KOPT-K1 (cell line): ENCODE measurements at regions not wholly inside any gene's neighbourhood (a gene's known extent, or its start where the extent isn't known, plus 50 kb on each side); places are given as distances from the start of the nearest gene placed in this dataset.

Experiments
- H3K27ac ChIP-seq: fragments of 200-600 bp; sonication (generic); 2 replicates; pipeline ENCODE4 v1.5.1; 2016; ENCODE audit warnings: antibody characterized with exemption, mild to moderate bottlenecking, low read depth, low read length; ENCODE audit not compliant: poor library complexity, severe bottlenecking
- H3K36me3 ChIP-seq: fragments of 200-600 bp; sonication (generic); 2 replicates; pipeline ENCODE4 v1.5.1; 2017; ENCODE audit warnings: antibody characterized with exemption, mild to moderate bottlenecking, low read length, moderate library complexity; ENCODE audit not compliant: insufficient read depth
- H3K9me3 ChIP-seq: fragments of 200-600 bp; sonication (generic); 2 replicates; pipeline ENCODE4 v1.5.1; 2017; ENCODE audit warnings: antibody characterized with exemption, low read length, mild to moderate bottlenecking; ENCODE audit not compliant: insufficient read depth, poor library complexity, severe bottlenecking

- Histone ChIP-seq H3K36me3 (no peaks in the 10 kb centered on the region), H3K9me3 (no peaks in the 10 kb centered on the region), H3K27ac (no peak overlapping the region)
These were observed 122.8 kb downstream of the TMEM18 start for GRCh38 chr2:554444-554843.

DNA sequence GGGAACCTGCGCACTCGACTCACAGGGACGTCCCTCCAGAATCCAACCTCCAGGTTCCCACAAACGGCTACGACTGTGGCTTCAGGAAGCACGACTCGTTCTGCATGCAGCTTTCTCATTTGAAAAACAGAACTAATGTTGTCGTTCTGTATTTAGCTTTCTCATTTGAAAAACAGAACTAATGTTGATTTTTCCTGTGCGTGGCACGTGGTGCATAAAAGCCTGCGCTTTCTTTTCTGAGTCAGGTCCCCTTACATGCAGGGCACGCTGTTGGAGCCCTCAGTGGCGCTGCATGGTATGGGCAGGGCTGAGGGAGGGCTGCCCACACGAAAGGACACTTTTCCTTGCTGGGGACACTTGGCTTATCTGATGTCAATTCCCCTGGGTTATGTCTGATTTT is 124.3 kb downstream of the TMEM18 start:
- H3K36me3 ChIP-seq = no peaks in the 10 kb centered on the region
- H3K9me3 ChIP-seq = no peaks in the 10 kb centered on the region
- H3K27ac ChIP-seq = no peak overlapping the region

- H3K9me3 ChIP-seq = no peaks in the 10 kb centered on the region
- H3K27ac ChIP-seq = no peak overlapping the region
- no peaks in the 10 kb centered on the region for H3K36me3 ChIP-seq
These were observed 125.6 kb downstream of the TMEM18 start for GRCh38 chr2:551621-552020.

GRCh38 chr2:550860-551567 is 126.2 kb downstream of the TMEM18 start:
- Histone ChIP-seq H3K36me3 (no peaks in the 10 kb centered on the region), H3K9me3 (no peaks in the 10 kb centered on the region), H3K27ac (no peak overlapping the region)

DNA sequence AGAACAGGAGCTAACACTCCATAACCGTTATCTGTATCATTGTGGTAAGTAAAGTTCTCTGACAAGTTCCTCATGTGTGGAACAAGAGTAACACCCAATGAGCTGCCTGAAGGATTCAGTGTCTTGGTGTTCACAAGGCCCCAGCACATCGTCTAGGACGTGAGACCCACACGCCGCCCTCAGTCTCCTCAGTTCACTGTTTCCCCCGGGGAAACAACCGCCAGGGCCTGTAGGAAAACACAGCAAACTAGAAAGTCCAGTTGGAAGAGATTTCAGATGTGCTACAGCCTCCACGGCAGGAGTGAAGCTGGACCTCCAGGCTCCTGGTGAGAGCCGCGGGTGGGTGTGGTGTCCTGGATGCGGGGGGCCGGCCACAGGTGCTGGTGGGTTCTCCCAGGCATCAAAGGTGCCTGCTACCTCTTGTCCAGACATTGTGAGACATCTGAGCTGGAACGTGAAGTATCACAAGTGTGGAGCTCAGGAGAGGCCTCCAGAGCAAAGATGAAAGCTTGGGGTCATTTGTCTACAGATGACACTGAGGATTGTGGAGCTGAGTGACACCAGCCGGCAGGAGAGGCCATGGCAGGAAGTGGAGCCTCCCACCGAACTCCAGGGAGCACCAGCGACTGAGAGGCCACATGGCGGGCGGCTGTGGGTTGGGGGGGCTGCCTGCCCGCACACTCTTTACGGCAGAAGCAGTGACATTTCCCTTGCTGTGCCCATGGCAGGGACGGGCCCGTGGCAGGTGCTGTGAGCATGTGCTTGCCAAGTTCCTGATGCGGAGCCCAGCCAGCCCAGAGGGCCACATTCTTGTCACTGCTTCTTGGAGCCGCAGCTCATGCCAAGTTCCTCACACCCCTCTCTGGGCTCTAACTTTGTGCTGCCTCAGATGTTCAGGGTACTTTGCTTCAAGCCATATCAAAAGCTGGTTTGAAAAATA is 131.2 kb downstream of the TMEM18 start:
- Histone ChIP-seq H3K27ac (no peak overlapping the region), H3K9me3 (no peaks in the 10 kb centered on the region), H3K36me3 (no peaks in the 10 kb centered on the region)

- Histone ChIP-seq H3K9me3 (no peaks in the 10 kb centered on the region), H3K36me3 (no peaks in the 10 kb centered on the region), H3K27ac (no peak overlapping the region)
These were observed 132.0 kb downstream of the TMEM18 start for GRCh38 chr2:545228-545627.

GRCh38 chr2:538646-539045 is 138.6 kb downstream of the TMEM18 start:
- no peaks in the 10 kb centered on the region for H3K36me3 ChIP-seq
- H3K9me3 ChIP-seq = peaks cover 4% of the 10 kb centered on the region
- H3K27ac ChIP-seq = no peak overlapping the region

GRCh38 chr2:535222-535621 is 142.0 kb downstream of the TMEM18 start:
- Histone ChIP-seq H3K27ac (no peak overlapping the region), H3K9me3 (peaks cover 4% of the 10 kb centered on the region), H3K36me3 (no peaks in the 10 kb centered on the region)

DNA sequence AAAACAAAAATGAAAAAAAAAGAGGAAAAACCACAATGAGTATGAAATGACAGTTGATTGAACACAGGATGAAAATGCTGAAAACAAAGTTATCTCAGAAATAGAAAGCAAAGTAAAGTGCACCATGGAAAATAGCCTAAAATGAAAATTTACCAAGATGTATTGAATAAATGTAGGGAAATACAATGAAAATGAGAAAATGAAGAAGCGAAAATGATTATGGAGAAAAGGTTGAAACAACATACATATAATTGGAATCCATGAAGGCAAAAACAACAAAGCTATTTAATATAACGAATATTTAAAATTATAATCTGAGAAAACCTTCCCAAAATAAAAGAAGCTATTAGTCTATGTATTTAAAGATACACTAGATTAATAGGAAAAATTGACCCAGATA is 147.4 kb downstream of the TMEM18 start:
- Histone ChIP-seq H3K9me3 (no peaks in the 10 kb centered on the region), H3K27ac (no peak overlapping the region), H3K36me3 (no peaks in the 10 kb centered on the region)

DNA sequence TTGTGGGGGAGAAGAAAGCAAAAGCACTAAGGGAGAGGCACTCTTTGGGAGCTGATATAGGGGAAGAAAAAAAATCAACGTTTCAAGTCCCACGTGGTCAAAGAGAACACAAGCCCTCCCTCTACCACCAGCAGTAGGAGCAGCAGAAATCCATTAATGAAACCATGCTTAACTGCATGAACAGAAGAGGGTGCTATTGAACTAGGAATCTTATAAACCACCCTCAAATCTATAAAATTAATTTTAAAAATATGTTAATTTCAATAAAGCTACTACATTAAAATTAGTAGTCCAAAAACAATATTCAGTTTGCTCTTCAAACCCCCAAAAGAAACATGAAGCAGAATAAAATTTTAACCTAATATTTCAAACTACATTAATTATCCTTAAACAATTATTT is 147.8 kb downstream of the TMEM18 start:
- no peak overlapping the region for H3K27ac ChIP-seq
- no peaks in the 10 kb centered on the region for H3K9me3 ChIP-seq
- no peaks in the 10 kb centered on the region for H3K36me3 ChIP-seq

GRCh38 chr2:527581-527980 is 149.6 kb downstream of the TMEM18 start:
- no peak overlapping the region for H3K27ac ChIP-seq
- H3K9me3 ChIP-seq = no peaks in the 10 kb centered on the region

GRCh38 chr2:526918-527317 is 150.3 kb downstream of the TMEM18 start:
- H3K36me3 ChIP-seq = no peaks in the 10 kb centered on the region
- no peak overlapping the region for H3K27ac ChIP-seq
- H3K9me3 ChIP-seq = no peaks in the 10 kb centered on the region

More at GRCh38 chr2:527581-527980, 149.6 kb downstream of the TMEM18 start:
- H3K36me3 ChIP-seq = no peaks in the 10 kb centered on the region

- no peaks in the 10 kb centered on the region for H3K9me3 ChIP-seq
- no peak overlapping the region for H3K27ac ChIP-seq
- H3K36me3 ChIP-seq = no peaks in the 10 kb centered on the region
These were observed 151.6 kb downstream of the TMEM18 start for GRCh38 chr2:525611-526010.

DNA sequence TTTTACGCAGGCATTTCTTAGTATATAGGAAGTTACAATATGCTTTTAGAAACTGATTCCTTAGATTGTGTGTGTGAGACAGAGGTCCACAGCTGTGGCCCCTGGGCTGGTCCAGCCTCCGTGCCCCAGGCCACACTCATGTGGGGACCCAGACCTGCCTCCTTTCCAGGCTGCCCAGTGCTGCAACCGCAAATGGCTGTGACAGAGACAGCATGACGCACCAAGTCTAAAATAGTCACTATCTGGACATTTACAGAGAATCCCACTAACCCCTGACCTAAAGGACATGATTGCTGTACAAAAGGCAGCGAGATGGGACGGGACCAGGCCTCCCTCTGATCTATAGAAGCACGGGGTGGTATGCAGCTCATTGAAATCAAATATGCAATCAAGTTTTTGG is 152.2 kb downstream of the TMEM18 start:
- no peak overlapping the region for H3K27ac ChIP-seq
- H3K9me3 ChIP-seq = no peaks in the 10 kb centered on the region
- no peaks in the 10 kb centered on the region for H3K36me3 ChIP-seq

DNA sequence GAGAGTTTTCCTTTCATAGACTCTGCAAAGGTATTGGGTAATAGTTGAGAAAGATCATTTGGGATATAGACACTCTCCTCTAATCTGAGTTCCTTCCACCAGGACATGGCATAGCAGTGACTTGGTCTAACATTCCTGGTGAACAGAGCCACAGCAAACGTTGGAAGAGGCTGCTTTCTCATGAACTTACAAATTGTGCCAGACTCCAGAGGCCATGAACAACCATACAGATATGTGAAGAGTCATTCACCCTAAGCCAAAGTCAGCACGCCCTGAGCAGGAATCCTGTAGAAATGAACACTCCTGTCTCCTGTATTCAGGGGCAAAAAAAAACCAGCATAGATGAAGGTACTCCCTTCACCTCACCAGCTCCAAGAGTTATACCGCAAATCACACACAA is 152.8 kb downstream of the TMEM18 start:
- H3K36me3 ChIP-seq = no peaks in the 10 kb centered on the region
- no peaks in the 10 kb centered on the region for H3K9me3 ChIP-seq
- H3K27ac ChIP-seq = no peak overlapping the region
